Tibial artery (tissue), 4 donors: ENCODE measurements at regions not wholly inside any gene's neighbourhood (a gene's known extent, or its start where the extent isn't known, plus 50 kb on each side); places are given as distances from the start of the nearest gene placed in this dataset.

ENCODE experiments used
- DNase-seq, 2 donors: peaks; one replicate each; pipeline ENCODE4 v3.0.0-alpha.2; 2019
- H3K27ac ChIP-seq, 2 donors: fragments of 200-600 bp; sonication (generic) in 1 of 2; 1 replicate in 1 of 2; 2 replicates in 1 of 2; pipeline ENCODE4 v1.5.1; 2018 to 2019; ENCODE audit warnings: mild to moderate bottlenecking in 1 of 2
- H3K27me3 ChIP-seq, 2 donors: fragments of 200-600 bp; sonication (generic) in 1 of 2; one replicate each; pipeline versions ENCODE4 v1.5.1 to v1.6.0; 2016 to 2019
- H3K36me3 ChIP-seq, 3 donors: fragments of 200-600 bp; sonication (generic) in 2 of 3; one replicate each; pipeline ENCODE4 v1.5.1; 2016 to 2019; ENCODE audit warnings: mild to moderate bottlenecking in 2 of 3
- H3K4me1 ChIP-seq, 4 donors: fragments of 200-600 bp; sonication (generic) in 2 of 4; 1 replicate in 3 of 4; 2 replicates in 1 of 4; pipeline ENCODE4 v1.5.1; 2016 to 2019
- H3K4me3 ChIP-seq, 2 donors: fragments of 200-600 bp; sonication (generic) in 1 of 2; 1 replicate in 1 of 2; 2 replicates in 1 of 2; pipeline ENCODE4 v1.5.1; 2018 to 2019; ENCODE audit warnings: mild to moderate bottlenecking in 2 of 2
- H3K9me3 ChIP-seq, 3 donors: fragments of 200-600 bp; sonication (generic) in 1 of 3; one replicate each; pipeline ENCODE4 v1.5.1; 2016 to 2019
- CTCF ChIP-seq, 2 experiments: fragments of 200-600 bp in 1 of 2; fragments of 450-650 bp in 1 of 2; IDR thresholded peaks; one replicate each; pipeline ENCODE4 v1.5.1; 2017 to 2019; ENCODE audit warnings: antibody characterized with exemption in 2 of 2, mild to moderate bottlenecking in 1 of 2, moderate library complexity in 1 of 2
- intact Hi-C: fragments of 100-400 bp; cut with DNase I; formaldehyde crosslinking; loops from one replicate; pipeline ENCODE4 v1.15.0; 2023; ENCODE audit warnings: low total_unique reads

GRCh38 chr9:30201024-30201423 lies 2183.4 kb upstream of the ACO1 start:
- intact Hi-C loops = no loop called here
- no peak for DNase-seq
- H3K27ac ChIP-seq = no peak overlapping the region
- H3K36me3 ChIP-seq = no peaks in the 10 kb centered on the region
- peaks cover 0 to 6% (median 0%) of the 10 kb centered on the region in 3 donors for H3K9me3 ChIP-seq
- no peaks in the 10 kb centered on the region for H3K4me1 ChIP-seq
- no peak for TF ChIP-seq CTCF (IDR thresholded peaks at IDR 0.05)
- H3K27me3 ChIP-seq = no peaks in the 10 kb centered on the region
- H3K4me3 ChIP-seq = no peak overlapping the region

GRCh38 chr9:30235068-30235467 lies 2149.4 kb upstream of the ACO1 start:
- no peak for TF ChIP-seq CTCF (IDR thresholded peaks at IDR 0.05)
- Histone ChIP-seq H3K4me1 (no peaks in the 10 kb centered on the region), H3K36me3 (no peaks in the 10 kb centered on the region), H3K27ac (no peak overlapping the region), H3K4me3 (no peak overlapping the region), H3K27me3 (no peaks in the 10 kb centered on the region), H3K9me3 (no peaks in the 10 kb centered on the region)
- no peak for DNase-seq
- intact Hi-C loops = no loop called here

GRCh38 chr9:30235564-30235963 lies 2148.9 kb upstream of the ACO1 start:
- H3K27ac ChIP-seq = no peak overlapping the region
- intact Hi-C loops = no loop called here
- H3K9me3 ChIP-seq = no peaks in the 10 kb centered on the region
- H3K4me1 ChIP-seq = no peaks in the 10 kb centered on the region
- DNase-seq = no peak
- H3K27me3 ChIP-seq = no peaks in the 10 kb centered on the region
- H3K36me3 ChIP-seq = no peaks in the 10 kb centered on the region
- H3K4me3 ChIP-seq = no peak overlapping the region
- TF ChIP-seq CTCF (IDR thresholded peaks at IDR 0.05) = no peak

- intact Hi-C loops = no loop called here
- Histone ChIP-seq H3K9me3 (no peaks in the 10 kb centered on the region), H3K4me3 (no peak overlapping the region), H3K27me3 (no peaks in the 10 kb centered on the region), H3K36me3 (no peaks in the 10 kb centered on the region), H3K4me1 (no peaks in the 10 kb centered on the region), H3K27ac (no peak overlapping the region)
- no peak for TF ChIP-seq CTCF (IDR thresholded peaks at IDR 0.05)
- no peak for DNase-seq
Measured at GRCh38 chr9:30239878-30240277, 2144.6 kb upstream of the ACO1 start.

- intact Hi-C loops = no loop called here
- Histone ChIP-seq H3K4me3 (no peak overlapping the region), H3K36me3 (no peaks in the 10 kb centered on the region), H3K4me1 (no peaks in the 10 kb centered on the region), H3K27ac (no peak overlapping the region), H3K27me3 (no peaks in the 10 kb centered on the region), H3K9me3 (no peaks in the 10 kb centered on the region)
- no peak for TF ChIP-seq CTCF (IDR thresholded peaks at IDR 0.05)
- no peak for DNase-seq
Measured at GRCh38 chr9:30243467-30243866, 2141.0 kb upstream of the ACO1 start.

- intact Hi-C loops = no loop called here
- H3K36me3 ChIP-seq = no peaks in the 10 kb centered on the region
- no peaks in the 10 kb centered on the region for H3K27me3 ChIP-seq
- H3K9me3 ChIP-seq = no peaks in the 10 kb centered on the region
- H3K4me3 ChIP-seq = no peak overlapping the region
- DNase-seq = no peak
- H3K27ac ChIP-seq = no peak overlapping the region
- H3K4me1 ChIP-seq = no peaks in the 10 kb centered on the region
- no peak for TF ChIP-seq CTCF (IDR thresholded peaks at IDR 0.05)
Measured at GRCh38 chr9:30244877-30245276, 2139.6 kb upstream of the ACO1 start.
